ENCODE measurements at regions not wholly inside any gene's neighbourhood (a gene's known extent, or its start where the extent isn't known, plus 50 kb on each side); places are given as distances from the start of the nearest gene placed in this dataset.

GRCh38 chr18:78582181-78582709, 397.4 kb upstream of the SALL3 start:
- Histone ChIP-seq H3K4me2 (no peak overlapping the region), H3K4me1 (ENCODE audit: low read depth, poor library complexity, severe bottlenecking) (no peaks in the 10 kb centered on the region), H2AFZ (ENCODE audit: low read depth) (no peak overlapping the region), H3K79me2 (ENCODE audit: insufficient read depth, low read depth) (no peaks in the 10 kb centered on the region), H4K20me1 (ENCODE audit: insufficient read depth) (no peaks in the 10 kb centered on the region), H3K36me3 (ENCODE audit: insufficient read depth) (no peaks in the 10 kb centered on the region), H3K27ac (no peak overlapping the region), H3K27me3 (ENCODE audit: insufficient read depth, low read depth) (no peaks in the 10 kb centered on the region), H3K4me3 (IDR thresholded peaks at IDR 0.05; ENCODE audit: insufficient read depth, low read depth, low read length) (no peak overlapping the region), H3K9ac (no peak overlapping the region)
- TF ChIP-seq CTCF (conservative IDR thresholded peaks at IDR 0.05; ENCODE audit: low read depth, low read length), result no peak

GRCh38 chr18:78582898-78583738, 396.5 kb upstream of the SALL3 start:
- no peaks in the 10 kb centered on the region for H4K20me1 ChIP-seq (ENCODE audit: insufficient read depth)
- no peak overlapping the region for H3K27ac ChIP-seq
- H3K36me3 ChIP-seq (ENCODE audit: insufficient read depth), result no peaks in the 10 kb centered on the region
- H3K4me2 ChIP-seq, result no peak overlapping the region
- H3K9ac ChIP-seq, result no peak overlapping the region
- H3K4me3 ChIP-seq (IDR thresholded peaks at IDR 0.05; ENCODE audit: insufficient read depth, low read depth, low read length), result no peak overlapping the region
- no peaks in the 10 kb centered on the region for H3K79me2 ChIP-seq (ENCODE audit: insufficient read depth, low read depth)
- H2AFZ ChIP-seq (ENCODE audit: low read depth), result no peak overlapping the region
- no peaks in the 10 kb centered on the region for H3K4me1 ChIP-seq (ENCODE audit: low read depth, poor library complexity, severe bottlenecking)
- H3K27me3 ChIP-seq (ENCODE audit: insufficient read depth, low read depth), result no peaks in the 10 kb centered on the region
- no peak for TF ChIP-seq CTCF (conservative IDR thresholded peaks at IDR 0.05; ENCODE audit: low read depth, low read length)

- Histone ChIP-seq H3K79me2 (ENCODE audit: insufficient read depth, low read depth) (no peaks in the 10 kb centered on the region), H3K36me3 (ENCODE audit: insufficient read depth) (no peaks in the 10 kb centered on the region)
These were observed 395.7 kb upstream of the SALL3 start for GRCh38 chr18:78583739-78584458.

More at GRCh38 chr18:78583739-78584458, 395.7 kb upstream of the SALL3 start:
- H3K4me1 ChIP-seq (ENCODE audit: low read depth, poor library complexity, severe bottlenecking), result no peaks in the 10 kb centered on the region
- H3K4me3 ChIP-seq (IDR thresholded peaks at IDR 0.05; ENCODE audit: insufficient read depth, low read depth, low read length), result no peak overlapping the region
- H4K20me1 ChIP-seq (ENCODE audit: insufficient read depth), result no peaks in the 10 kb centered on the region
- no peak overlapping the region for H3K9ac ChIP-seq
- H2AFZ ChIP-seq (ENCODE audit: low read depth), result no peak overlapping the region
- no peak for TF ChIP-seq CTCF (conservative IDR thresholded peaks at IDR 0.05; ENCODE audit: low read depth, low read length)
- no peaks in the 10 kb centered on the region for H3K27me3 ChIP-seq (ENCODE audit: insufficient read depth, low read depth)
- H3K27ac ChIP-seq, result no peak overlapping the region
- no peak overlapping the region for H3K4me2 ChIP-seq

Data from KMS-11 (cell line).